ENCODE measurements at regions not wholly inside any gene's neighbourhood (a gene's known extent, or its start where the extent isn't known, plus 50 kb on each side); places are given as distances from the start of the nearest gene placed in this dataset.
"Not testable (repeated sequence)": the region's sequence is repeated elsewhere in the genome, so short reads cannot be mapped to it uniquely, and the experiment has no call there.

DNA sequence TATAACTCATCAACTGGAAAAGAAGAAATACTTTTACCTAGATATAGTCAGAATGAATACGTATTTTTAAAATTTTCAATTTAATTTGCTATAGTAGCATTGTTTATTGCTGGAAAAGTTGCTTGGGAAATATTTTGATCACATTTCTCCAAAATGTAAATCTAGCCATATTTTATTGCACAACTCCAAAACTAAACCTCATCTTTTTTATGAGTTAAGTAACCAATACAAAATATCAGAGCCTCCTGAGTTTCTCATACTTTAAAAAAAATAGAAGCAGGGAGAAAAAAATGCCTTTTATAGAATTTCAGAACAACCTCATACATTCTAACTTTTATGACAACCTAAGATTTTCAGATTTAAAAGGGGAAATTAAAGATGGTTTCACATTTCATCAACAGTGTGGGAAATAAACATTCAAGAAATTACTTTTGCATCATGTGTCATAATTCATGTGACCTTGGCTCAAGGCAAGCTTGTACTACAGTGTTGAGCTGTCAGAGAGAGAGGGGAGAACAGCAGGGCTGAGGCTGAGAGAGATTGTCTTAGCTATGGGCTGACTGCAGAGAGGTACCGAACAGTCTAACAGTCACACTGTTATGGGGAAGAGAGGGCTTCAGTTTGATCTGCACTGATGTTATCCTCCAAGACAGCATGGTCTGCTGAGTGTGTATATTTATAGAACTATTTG is 519.0 kb downstream of the LTN1 start:
- Histone ChIP-seq H3K4me1 (ENCODE audit: control insufficient read depth, insufficient read depth, low read length, poor library complexity, severe bottlenecking) (no peaks in the 10 kb centered on the region), H3K4me3 (ENCODE audit: insufficient read depth, low read depth, low read length, poor library complexity, severe bottlenecking) (no peak overlapping the region), H3K27ac (ENCODE audit: insufficient read depth, low read length, poor library complexity, severe bottlenecking) (no peak overlapping the region)

DNA sequence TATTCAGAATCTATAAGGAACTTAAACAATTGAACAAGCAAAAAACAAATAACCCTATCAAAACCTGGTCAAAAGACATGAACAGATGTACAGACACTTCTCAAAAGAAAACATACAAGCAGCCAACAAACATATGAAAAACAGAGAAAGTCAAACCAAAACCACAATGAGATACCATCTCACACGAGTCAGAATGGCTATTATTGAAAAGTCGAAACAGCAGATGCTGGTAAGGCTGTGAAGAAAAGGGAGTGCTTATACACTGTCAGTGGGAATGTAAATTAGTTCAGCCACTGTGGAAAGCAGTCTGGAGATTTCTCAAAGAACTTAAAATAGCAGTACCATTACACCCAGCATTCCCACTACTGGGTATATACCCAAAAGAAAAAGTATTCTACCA is 520.1 kb downstream of the LTN1 start:
- not testable (repeated sequence) for DNase-seq; H3K27ac ChIP-seq (ENCODE audit: insufficient read depth, low read length, poor library complexity, severe bottlenecking); H3K4me1 ChIP-seq (ENCODE audit: control insufficient read depth, insufficient read depth, low read length, poor library complexity, severe bottlenecking); H3K9me3 ChIP-seq (ENCODE audit: control insufficient read depth, low read length); H3K27me3 ChIP-seq (replicated peaks; ENCODE audit: control insufficient read depth, insufficient read depth, low read length, poor library complexity, severe bottlenecking); H3K36me3 ChIP-seq (ENCODE audit: control insufficient read depth, insufficient read depth, low read length); H3K4me3 ChIP-seq (ENCODE audit: insufficient read depth, low read depth, low read length, poor library complexity, severe bottlenecking)

More for the DNA sequence above, 519.0 kb downstream of the LTN1 start:
- DNase-seq: no peak
- Histone ChIP-seq H3K9me3 (ENCODE audit: control insufficient read depth, low read length) (no peaks in the 10 kb centered on the region), H3K36me3 (ENCODE audit: control insufficient read depth, insufficient read depth, low read length) (no peaks in the 10 kb centered on the region), H3K27me3 (replicated peaks; ENCODE audit: control insufficient read depth, insufficient read depth, low read length, poor library complexity, severe bottlenecking) (no peaks in the 10 kb centered on the region)

DNA sequence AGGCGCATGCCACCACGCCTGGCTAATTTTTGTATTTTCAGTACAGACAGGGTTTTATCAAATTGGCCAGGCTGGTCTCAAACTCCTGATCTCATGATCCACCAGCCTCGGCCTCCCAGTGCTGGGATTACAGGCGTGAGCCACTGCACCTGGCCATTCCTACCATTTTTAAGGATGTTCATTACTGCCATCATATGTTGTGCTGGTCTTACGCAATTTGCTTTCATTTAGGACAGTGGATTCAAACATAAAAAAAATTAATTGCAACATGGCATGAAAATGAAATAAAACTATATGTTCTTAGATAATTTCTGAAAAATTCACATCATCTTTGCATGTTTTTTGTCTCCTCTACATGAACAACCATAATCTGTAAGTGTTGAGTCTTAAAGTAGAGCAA is 527.7 kb downstream of the LTN1 start:
- no peak overlapping the region for H3K4me3 ChIP-seq (ENCODE audit: insufficient read depth, low read depth, low read length, poor library complexity, severe bottlenecking)
- no peak overlapping the region for H3K27ac ChIP-seq (ENCODE audit: insufficient read depth, low read length, poor library complexity, severe bottlenecking)
- no peaks in the 10 kb centered on the region for H3K36me3 ChIP-seq (ENCODE audit: control insufficient read depth, insufficient read depth, low read length)
- no peaks in the 10 kb centered on the region for H3K27me3 ChIP-seq (replicated peaks; ENCODE audit: control insufficient read depth, insufficient read depth, low read length, poor library complexity, severe bottlenecking)
- no peaks in the 10 kb centered on the region for H3K9me3 ChIP-seq (ENCODE audit: control insufficient read depth, low read length)
- no peak for DNase-seq
- H3K4me1 ChIP-seq (ENCODE audit: control insufficient read depth, insufficient read depth, low read length, poor library complexity, severe bottlenecking): no peaks in the 10 kb centered on the region

GRCh38 chr21:28464095-28464494 is 528.6 kb downstream of the LTN1 start:
- H3K4me1 ChIP-seq (ENCODE audit: control insufficient read depth, insufficient read depth, low read length, poor library complexity, severe bottlenecking): no peaks in the 10 kb centered on the region
- H3K4me3 ChIP-seq (ENCODE audit: insufficient read depth, low read depth, low read length, poor library complexity, severe bottlenecking): no peak overlapping the region
- no peaks in the 10 kb centered on the region for H3K27me3 ChIP-seq (replicated peaks; ENCODE audit: control insufficient read depth, insufficient read depth, low read length, poor library complexity, severe bottlenecking)
- no peaks in the 10 kb centered on the region for H3K36me3 ChIP-seq (ENCODE audit: control insufficient read depth, insufficient read depth, low read length)
- H3K9me3 ChIP-seq (ENCODE audit: control insufficient read depth, low read length): no peaks in the 10 kb centered on the region
- DNase-seq: no peak
- H3K27ac ChIP-seq (ENCODE audit: insufficient read depth, low read length, poor library complexity, severe bottlenecking): no peak overlapping the region

- H3K9me3 ChIP-seq (ENCODE audit: control insufficient read depth, low read length): no peaks in the 10 kb centered on the region
- DNase-seq: no peak
- H3K27ac ChIP-seq (ENCODE audit: insufficient read depth, low read length, poor library complexity, severe bottlenecking): no peak overlapping the region
- H3K36me3 ChIP-seq (ENCODE audit: control insufficient read depth, insufficient read depth, low read length): no peaks in the 10 kb centered on the region
- H3K4me3 ChIP-seq (ENCODE audit: insufficient read depth, low read depth, low read length, poor library complexity, severe bottlenecking): no peak overlapping the region
- H3K27me3 ChIP-seq (replicated peaks; ENCODE audit: control insufficient read depth, insufficient read depth, low read length, poor library complexity, severe bottlenecking): no peaks in the 10 kb centered on the region
- H3K4me1 ChIP-seq (ENCODE audit: control insufficient read depth, insufficient read depth, low read length, poor library complexity, severe bottlenecking): no peaks in the 10 kb centered on the region
These were observed 533.5 kb downstream of the LTN1 start for GRCh38 chr21:28459193-28459592.

DNA sequence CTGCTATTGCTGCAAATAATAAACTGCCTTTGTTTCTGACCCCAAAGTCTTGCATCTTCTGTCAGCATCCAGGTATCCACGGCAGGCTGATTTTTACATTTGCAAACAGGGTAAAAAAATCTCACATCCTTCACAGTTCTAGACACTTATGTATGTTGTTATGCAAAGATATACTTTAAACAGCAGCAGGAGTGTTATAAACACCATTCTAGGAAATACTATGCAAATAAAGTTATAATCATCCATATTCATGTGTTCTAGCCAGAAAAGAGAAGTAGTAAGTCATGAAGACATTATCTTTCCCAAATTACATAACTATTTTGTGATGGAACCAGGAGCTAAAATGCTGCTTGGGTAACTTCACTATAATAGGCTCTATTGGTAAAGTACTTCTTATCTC is 534.2 kb downstream of the LTN1 start:
- Histone ChIP-seq H3K27ac (ENCODE audit: insufficient read depth, low read length, poor library complexity, severe bottlenecking) (no peak overlapping the region), H3K36me3 (ENCODE audit: control insufficient read depth, insufficient read depth, low read length) (no peaks in the 10 kb centered on the region), H3K4me3 (ENCODE audit: insufficient read depth, low read depth, low read length, poor library complexity, severe bottlenecking) (no peak overlapping the region), H3K4me1 (ENCODE audit: control insufficient read depth, insufficient read depth, low read length, poor library complexity, severe bottlenecking) (no peaks in the 10 kb centered on the region), H3K9me3 (ENCODE audit: control insufficient read depth, low read length) (no peaks in the 10 kb centered on the region), H3K27me3 (replicated peaks; ENCODE audit: control insufficient read depth, insufficient read depth, low read length, poor library complexity, severe bottlenecking) (no peaks in the 10 kb centered on the region)
- no peak for DNase-seq

GRCh38 chr21:28455253-28455600 is 537.5 kb downstream of the LTN1 start:
- no peak overlapping the region for H3K27ac ChIP-seq (ENCODE audit: insufficient read depth, low read length, poor library complexity, severe bottlenecking)
- H3K27me3 ChIP-seq (replicated peaks; ENCODE audit: control insufficient read depth, insufficient read depth, low read length, poor library complexity, severe bottlenecking): no peaks in the 10 kb centered on the region
- no peaks in the 10 kb centered on the region for H3K4me1 ChIP-seq (ENCODE audit: control insufficient read depth, insufficient read depth, low read length, poor library complexity, severe bottlenecking)
- no peaks in the 10 kb centered on the region for H3K36me3 ChIP-seq (ENCODE audit: control insufficient read depth, insufficient read depth, low read length)
- H3K4me3 ChIP-seq (ENCODE audit: insufficient read depth, low read depth, low read length, poor library complexity, severe bottlenecking): no peak overlapping the region
- H3K9me3 ChIP-seq (ENCODE audit: control insufficient read depth, low read length): no peaks in the 10 kb centered on the region
- no peak for DNase-seq

DNA sequence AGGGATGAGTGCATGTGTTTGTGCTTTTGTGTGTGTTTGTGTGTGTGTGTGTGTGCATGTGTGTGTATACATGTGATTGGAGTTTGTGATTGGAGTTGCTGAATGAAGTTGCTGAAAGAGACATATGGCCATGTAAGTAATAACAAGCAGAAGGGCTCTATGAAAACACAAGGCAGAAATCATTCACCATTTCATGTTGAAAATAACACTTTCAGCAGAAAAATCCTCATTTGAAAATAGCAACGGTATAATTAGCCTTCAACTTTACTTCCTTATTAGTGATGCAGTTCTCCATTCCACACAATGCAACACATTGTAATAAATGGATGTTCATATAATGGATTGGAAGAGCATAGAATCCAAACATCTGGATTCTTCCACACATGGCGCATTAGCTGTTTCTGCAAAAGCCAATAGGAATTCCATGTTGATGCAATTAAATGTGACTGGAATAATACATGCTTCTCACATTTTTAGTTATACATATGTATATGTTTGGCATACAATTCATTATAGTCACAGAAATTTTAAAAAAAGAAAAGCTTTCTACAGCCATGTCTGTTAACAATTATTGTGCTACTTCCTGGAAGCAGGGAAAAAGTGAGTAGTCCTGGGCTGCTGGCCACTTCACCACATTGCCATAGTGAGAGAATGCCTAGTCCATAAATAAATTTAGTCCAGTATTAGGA is 538.0 kb downstream of the LTN1 start:
- Histone ChIP-seq H3K4me1 (ENCODE audit: control insufficient read depth, insufficient read depth, low read length, poor library complexity, severe bottlenecking) (no peaks in the 10 kb centered on the region), H3K27me3 (replicated peaks; ENCODE audit: control insufficient read depth, insufficient read depth, low read length, poor library complexity, severe bottlenecking) (no peaks in the 10 kb centered on the region), H3K36me3 (ENCODE audit: control insufficient read depth, insufficient read depth, low read length) (no peaks in the 10 kb centered on the region), H3K9me3 (ENCODE audit: control insufficient read depth, low read length) (no peaks in the 10 kb centered on the region), H3K27ac (ENCODE audit: insufficient read depth, low read length, poor library complexity, severe bottlenecking) (no peak overlapping the region), H3K4me3 (ENCODE audit: insufficient read depth, low read depth, low read length, poor library complexity, severe bottlenecking) (no peak overlapping the region)
- no peak for DNase-seq

DNA sequence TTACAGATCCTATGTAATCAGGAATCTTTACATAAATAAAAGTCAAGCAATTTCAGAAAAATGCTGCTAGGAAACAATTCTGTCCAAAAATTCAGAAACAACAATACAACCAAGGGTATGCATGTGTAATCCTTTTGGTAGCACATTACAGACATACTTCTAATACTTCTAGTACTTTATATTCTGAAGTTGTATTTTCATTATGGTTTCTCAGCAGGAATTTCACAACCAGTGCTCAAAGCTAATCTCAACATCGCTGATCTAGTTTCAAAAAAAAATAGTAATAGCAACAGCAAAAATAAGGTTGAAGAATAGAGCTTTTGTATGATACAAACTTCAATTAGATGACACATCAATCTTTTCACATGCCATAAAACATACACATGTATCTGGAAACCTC is 545.2 kb downstream of the LTN1 start:
- DNase-seq: no peak
- no peak overlapping the region for H3K27ac ChIP-seq (ENCODE audit: insufficient read depth, low read length, poor library complexity, severe bottlenecking)
- no peak overlapping the region for H3K4me3 ChIP-seq (ENCODE audit: insufficient read depth, low read depth, low read length, poor library complexity, severe bottlenecking)
- no peaks in the 10 kb centered on the region for H3K9me3 ChIP-seq (ENCODE audit: control insufficient read depth, low read length)
- no peaks in the 10 kb centered on the region for H3K36me3 ChIP-seq (ENCODE audit: control insufficient read depth, insufficient read depth, low read length)
- no peaks in the 10 kb centered on the region for H3K4me1 ChIP-seq (ENCODE audit: control insufficient read depth, insufficient read depth, low read length, poor library complexity, severe bottlenecking)
- no peaks in the 10 kb centered on the region for H3K27me3 ChIP-seq (replicated peaks; ENCODE audit: control insufficient read depth, insufficient read depth, low read length, poor library complexity, severe bottlenecking)

DNA sequence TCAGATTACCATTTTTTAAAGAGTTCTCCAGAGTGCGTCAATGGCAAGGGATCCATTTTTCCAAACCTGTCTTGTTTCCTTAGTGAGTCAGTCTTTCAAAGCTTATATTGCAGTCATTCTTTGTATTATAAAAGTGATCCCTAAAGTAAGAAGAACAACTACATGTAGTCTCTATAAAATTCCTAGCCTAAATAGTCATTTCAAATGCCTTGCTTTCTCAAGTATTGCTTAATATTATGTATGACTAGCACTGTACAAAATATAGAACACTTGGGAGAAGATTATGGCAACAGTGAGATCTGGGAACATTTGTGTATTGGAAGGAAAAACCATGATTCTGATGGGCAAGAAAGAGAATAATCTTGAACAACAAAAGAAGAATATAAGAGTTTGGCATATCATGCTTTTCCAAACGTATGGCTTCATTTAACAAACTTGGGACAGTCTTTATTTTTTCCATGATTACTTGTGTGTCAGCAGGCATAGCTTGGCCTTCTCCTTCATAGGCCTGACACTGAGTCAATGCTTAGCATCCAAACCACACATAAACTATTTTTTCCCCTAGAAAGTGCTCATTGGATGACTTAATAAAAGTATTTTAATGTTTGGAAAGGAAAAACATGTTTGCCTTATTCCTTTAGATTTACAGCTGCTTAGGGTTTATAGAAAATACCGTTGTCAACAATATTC is 547.4 kb downstream of the LTN1 start:
- Histone ChIP-seq H3K9me3 (ENCODE audit: control insufficient read depth, low read length) (no peaks in the 10 kb centered on the region), H3K27me3 (replicated peaks; ENCODE audit: control insufficient read depth, insufficient read depth, low read length, poor library complexity, severe bottlenecking) (no peaks in the 10 kb centered on the region), H3K36me3 (ENCODE audit: control insufficient read depth, insufficient read depth, low read length) (no peaks in the 10 kb centered on the region), H3K4me3 (ENCODE audit: insufficient read depth, low read depth, low read length, poor library complexity, severe bottlenecking) (no peak overlapping the region), H3K27ac (ENCODE audit: insufficient read depth, low read length, poor library complexity, severe bottlenecking) (no peak overlapping the region), H3K4me1 (ENCODE audit: control insufficient read depth, insufficient read depth, low read length, poor library complexity, severe bottlenecking) (no peaks in the 10 kb centered on the region)
- DNase-seq: no peak

All from effector memory CD4-positive, alpha-beta T cell (primary cell).